Panc1 (cell line): ENCODE measurements at regions not wholly inside any gene's neighbourhood (a gene's known extent, or its start where the extent isn't known, plus 50 kb on each side); places are given as distances from the start of the nearest gene placed in this dataset.

ENCODE experiments used
- ATAC-seq: fragments of 200-7000 bp; cut with Tn5 transposase; 2 replicates; pipeline ENCODE4 v1.9.1; 2020; ENCODE audit warnings: mild to moderate bottlenecking, moderate library complexity
- BruUV-seq: library from RNA; stranded (reverse); fragments of 400-500 nt; replicated peaks from 2 replicates; lab custom pipeline; 2021; lab: Mats Ljungman, UMichigan
- CTCF ChIA-PET: fragments of 300-600 bp; sonication (Branson Sonifier 250); formaldehyde crosslinking; loops from one replicate; lab custom pipeline; 2022; ENCODE audit warnings: antibody characterized with exemption; lab: Charles Lee
- POLR2A ChIA-PET: fragments of 300-600 bp; sonication (Branson Sonifier 250); formaldehyde crosslinking; loops from one replicate; lab custom pipeline; 2022; ENCODE audit warnings: antibody characterized with exemption; lab: Charles Lee
- DNase-seq: peaks from one replicate; pipeline ENCODE4 v3.0.0-alpha.2; 2010; ENCODE audit warnings: low read depth, low spot score
- H3K27ac ChIP-seq: 2 replicates; pipeline ENCODE4 v1.5.1; 2011; ENCODE audit warnings: mild to moderate bottlenecking, low read length, inconsistent platforms
- H3K27me3 ChIP-seq: fragments of 200-500 bp; sonication (Bioruptor generic); 2 replicates; pipeline ENCODE4 v1.6.0; 2014; ENCODE audit warnings: low read length, inconsistent platforms; ENCODE audit not compliant: control insufficient read depth, insufficient read depth
- H3K36me3 ChIP-seq: fragments of 200-500 bp; sonication (Bioruptor generic); 2 replicates; pipeline ENCODE4 v1.5.1; 2014; ENCODE audit warnings: inconsistent platforms, mild to moderate bottlenecking, low read length, moderate library complexity; ENCODE audit not compliant: control insufficient read depth, insufficient read depth
- H3K4me1 ChIP-seq: 2 replicates; pipeline ENCODE4 v1.5.1; 2011; ENCODE audit warnings: inconsistent platforms, mild to moderate bottlenecking, low read length, moderate library complexity; ENCODE audit not compliant: control insufficient read depth, insufficient read depth
- H3K4me3 ChIP-seq, 2 experiments: 2 replicates each; pipeline ENCODE4 v1.5.1; 2011 to 2012; ENCODE audit warnings: low read depth in 2 of 2, low read length in 2 of 2, mild to moderate bottlenecking in 2 of 2, inconsistent platforms in 1 of 2, moderate library complexity in 1 of 2
- H3K9me3 ChIP-seq: fragments of 200-500 bp; sonication (Bioruptor generic); 2 replicates; pipeline ENCODE4 v1.5.1; 2014; ENCODE audit warnings: low read depth, mild to moderate bottlenecking, inconsistent platforms, low read length, moderate library complexity; ENCODE audit not compliant: control insufficient read depth, insufficient read depth
- CTCF ChIP-seq: fragments of 450-650 bp; IDR thresholded peaks from 2 replicates; pipeline ENCODE4 v1.5.1; 2017; ENCODE audit warnings: mild to moderate bottlenecking
- POLR2AphosphoS5 ChIP-seq: IDR thresholded peaks from 2 replicates; pipeline ENCODE4 v1.6.1; 2012; ENCODE audit warnings: mild to moderate bottlenecking, low read depth, low read length, moderate library complexity
- REST ChIP-seq, 2 experiments: IDR thresholded peaks; 2 replicates each; pipeline ENCODE4 v1.6.1; 2011 to 2012; ENCODE audit warnings: low read depth in 2 of 2, control low read depth in 1 of 2, low read length in 1 of 2, mild to moderate bottlenecking in 1 of 2, moderate library complexity in 1 of 2; ENCODE audit not compliant: insufficient read depth in 1 of 2
- SIN3A ChIP-seq: IDR thresholded peaks from 2 replicates; pipeline ENCODE4 v1.6.1; 2012; ENCODE audit warnings: low read depth, mild to moderate bottlenecking, low read length, moderate library complexity, borderline replicate concordance; ENCODE audit not compliant: insufficient read depth
- TCF7L2 ChIP-seq: IDR thresholded peaks from 2 replicates; pipeline ENCODE4 v1.6.1; 2011; ENCODE audit warnings: mild to moderate bottlenecking, low read depth, low read length, inconsistent platforms
- in situ Hi-C: cut with HindIII; loops from 2 replicates; pipeline ENCODE4 v1.10.0; 2016; ENCODE audit warnings: low sequenced_read_pairs, low pct_unique_long_range_greater_than_20kb
- intact Hi-C: fragments of 100-400 bp; cut with micrococcal nuclease; formaldehyde crosslinking; loops from one replicate; pipeline ENCODE4 v1.10.0; 2022; ENCODE audit not compliant: unreplicated experiment

- intact Hi-C loops (no loop called here), in situ Hi-C loops (no loop called here)
- CTCF ChIA-PET = no interaction called here
- Histone ChIP-seq H3K9me3 (no peaks in the 10 kb centered on the region), H3K4me1 (no peaks in the 10 kb centered on the region), H3K27ac (no peak overlapping the region), H3K27me3 (no peaks in the 10 kb centered on the region), H3K4me3 (no peak overlapping the region), H3K36me3 (no peaks in the 10 kb centered on the region)
- ATAC-seq (no peak), DNase-seq (no peak)
- POLR2A ChIA-PET = no interaction called here
- TF ChIP-seq SIN3A (no peak), TCF7L2 (no peak), CTCF (no peak), POLR2AphosphoS5 (no peak), REST (IDR thresholded peaks at IDR 0.05; ENCODE audit: insufficient read depth in 1 of 2, low read depth in 2 of 2, low read length in 1 of 2) (no peak)
- no TSS peak for BruUV-seq
These were observed 517.8 kb downstream of the SLITRK5 start for GRCh38 chr13:88188986-88189385.

GRCh38 chr13:88189728-88190127, 518.6 kb downstream of the SLITRK5 start:
- no peaks in the 10 kb centered on the region for H3K27me3 ChIP-seq
- TF ChIP-seq SIN3A (no peak), CTCF (no peak), POLR2AphosphoS5 (no peak), TCF7L2 (no peak), REST (IDR thresholded peaks at IDR 0.05; ENCODE audit: insufficient read depth in 1 of 2, low read depth in 2 of 2, low read length in 1 of 2) (no peak)
- no peak overlapping the region for H3K4me3 ChIP-seq
- BruUV-seq = no TSS peak
- ATAC-seq (no peak), DNase-seq (no peak)
- H3K9me3 ChIP-seq = no peaks in the 10 kb centered on the region
- H3K36me3 ChIP-seq = no peaks in the 10 kb centered on the region
- POLR2A ChIA-PET = no interaction called here
- H3K27ac ChIP-seq = no peak overlapping the region
- CTCF ChIA-PET = no interaction called here
- intact Hi-C loops (no loop called here), in situ Hi-C loops (no loop called here)
- no peaks in the 10 kb centered on the region for H3K4me1 ChIP-seq
